Activated CD8-positive, alpha-beta T cell treated with anti-CD3 and anti-CD28 coated beads, Interleukin-2, amount 10 ng/mL, durations not matched to agents 7 days and 5 days (primary cell): ENCODE measurements at regions not wholly inside any gene's neighbourhood (a gene's known extent, or its start where the extent isn't known, plus 50 kb on each side); places are given as distances from the start of the nearest gene placed in this dataset.

Experiments
- ATAC-seq: fragments of 150-1000 bp; cut with Tn5 transposase; one replicate; pipeline ENCODE4 v1.10.0; 2021; ENCODE audit warnings: moderate library complexity
- CTCF ChIA-PET: fragments of 350-600 bp; sonication (Branson Sonifier 250); formaldehyde crosslinking; loops from one replicate; lab custom pipeline; 2021; ENCODE audit warnings: antibody characterized with exemption; lab: Charles Lee
- POLR2A ChIA-PET: fragments of 350-600 bp; sonication (Branson Sonifier 250); formaldehyde crosslinking; loops from one replicate; lab custom pipeline; 2021; ENCODE audit warnings: antibody characterized with exemption; lab: Charles Lee
- DNase-seq: peaks from one replicate; pipeline ENCODE4 v3.0.0-alpha.2; 2020
- H3K27ac Mint-ChIP-seq: one replicate; pipeline ENCODE4 v1.8.0; 2021; ENCODE audit warnings: mild to moderate bottlenecking, mixed read lengths
- H3K27me3 Mint-ChIP-seq: one replicate; pipeline ENCODE4 v1.8.0; 2021; ENCODE audit warnings: low read depth, mixed read lengths
- H3K36me3 Mint-ChIP-seq: one replicate; pipeline ENCODE4 v1.8.0; 2021; ENCODE audit warnings: low read depth, mixed read lengths
- H3K4me1 Mint-ChIP-seq: one replicate; pipeline ENCODE4 v1.8.0; 2021; ENCODE audit warnings: low read depth, mixed read lengths
- H3K4me3 Mint-ChIP-seq: one replicate; pipeline ENCODE4 v1.8.0; 2021; ENCODE audit warnings: mild to moderate bottlenecking, mixed read lengths
- H3K9me3 Mint-ChIP-seq: one replicate; pipeline ENCODE4 v1.8.0; 2022; ENCODE audit warnings: mixed read lengths; ENCODE audit not compliant: insufficient read depth

DNA sequence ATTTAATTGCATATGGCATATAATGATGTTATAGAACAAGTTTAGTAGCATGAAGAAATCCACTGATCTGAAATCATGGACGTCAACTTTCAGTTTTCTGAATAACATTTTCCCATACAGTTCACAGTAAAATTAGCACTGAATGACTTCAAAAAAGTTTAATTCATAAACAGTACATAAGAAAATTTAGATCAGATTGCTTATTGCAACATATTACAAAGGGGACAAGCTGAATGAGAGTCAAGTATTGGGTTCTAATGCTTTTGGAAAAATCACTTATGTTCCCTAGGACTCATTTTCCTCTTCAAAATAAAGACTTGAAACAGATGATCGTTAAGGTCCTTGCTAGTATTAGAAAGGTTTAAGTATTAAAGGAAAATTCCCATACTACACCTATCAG is 898.3 kb upstream of the INTU start:
- H3K4me1 Mint-ChIP-seq: no peaks in the 10 kb centered on the region
- ChIA-PET CTCF (no interaction called here), POLR2A (no interaction called here)
- DNase-seq: no peak
- no peak overlapping the region for H3K27ac Mint-ChIP-seq
- H3K27me3 Mint-ChIP-seq: no peaks in the 10 kb centered on the region
- ATAC-seq: no peak
- H3K4me3 Mint-ChIP-seq: no peak overlapping the region
- H3K36me3 Mint-ChIP-seq: no peaks in the 10 kb centered on the region
- no peaks in the 10 kb centered on the region for H3K9me3 Mint-ChIP-seq

GRCh38 chr4:126735294-126736132 is 897.2 kb upstream of the INTU start:
- ATAC-seq: no peak
- H3K4me3 Mint-ChIP-seq: no peak overlapping the region
- CTCF ChIA-PET: no interaction called here
- H3K4me1 Mint-ChIP-seq: no peaks in the 10 kb centered on the region
- no peaks in the 10 kb centered on the region for H3K9me3 Mint-ChIP-seq
- H3K36me3 Mint-ChIP-seq: no peaks in the 10 kb centered on the region
- DNase-seq: no peak
- no peak overlapping the region for H3K27ac Mint-ChIP-seq
- POLR2A ChIA-PET: no interaction called here
- H3K27me3 Mint-ChIP-seq: no peaks in the 10 kb centered on the region

GRCh38 chr4:126736133-126736518 is 896.6 kb upstream of the INTU start:
- DNase-seq (no peak), ATAC-seq (no peak)
- ChIA-PET CTCF (no interaction called here), POLR2A (no interaction called here)
- Mint-ChIP-seq H3K27ac (no peak overlapping the region), H3K4me3 (no peak overlapping the region), H3K27me3 (no peaks in the 10 kb centered on the region), H3K36me3 (no peaks in the 10 kb centered on the region), H3K4me1 (no peaks in the 10 kb centered on the region), H3K9me3 (no peaks in the 10 kb centered on the region)

GRCh38 chr4:126737899-126738526 is 894.7 kb upstream of the INTU start:
- H3K27ac Mint-ChIP-seq: no peak overlapping the region
- no peaks in the 10 kb centered on the region for H3K4me1 Mint-ChIP-seq
- ChIA-PET CTCF (no interaction called here), POLR2A (no interaction called here)
- DNase-seq (no peak), ATAC-seq (no peak)
- no peaks in the 10 kb centered on the region for H3K36me3 Mint-ChIP-seq
- no peak overlapping the region for H3K4me3 Mint-ChIP-seq
- H3K27me3 Mint-ChIP-seq: no peaks in the 10 kb centered on the region
- no peaks in the 10 kb centered on the region for H3K9me3 Mint-ChIP-seq

- H3K9me3 Mint-ChIP-seq: peaks cover 1% of the 10 kb centered on the region
- no peak overlapping the region for H3K4me3 Mint-ChIP-seq
- H3K36me3 Mint-ChIP-seq: no peaks in the 10 kb centered on the region
- no peaks in the 10 kb centered on the region for H3K27me3 Mint-ChIP-seq
- no peak overlapping the region for H3K27ac Mint-ChIP-seq
- ChIA-PET POLR2A (no interaction called here), CTCF (no interaction called here)
- ATAC-seq (no peak), DNase-seq (no peak)
- H3K4me1 Mint-ChIP-seq: no peaks in the 10 kb centered on the region
Measured at GRCh38 chr4:126738527-126738923, 894.2 kb upstream of the INTU start.

- no peak overlapping the region for H3K27ac Mint-ChIP-seq
- DNase-seq (no peak), ATAC-seq (no peak)
- H3K4me1 Mint-ChIP-seq: no peaks in the 10 kb centered on the region
- CTCF ChIA-PET: no interaction called here
- peaks cover 4% of the 10 kb centered on the region for H3K9me3 Mint-ChIP-seq
- POLR2A ChIA-PET: no interaction called here
- H3K36me3 Mint-ChIP-seq: no peaks in the 10 kb centered on the region
- no peaks in the 10 kb centered on the region for H3K27me3 Mint-ChIP-seq
- H3K4me3 Mint-ChIP-seq: no peak overlapping the region
Measured at GRCh38 chr4:126738926-126739325, 893.8 kb upstream of the INTU start.

GRCh38 chr4:126740687-126741086 is 892.1 kb upstream of the INTU start:
- DNase-seq: no peak
- Mint-ChIP-seq H3K27me3 (no peaks in the 10 kb centered on the region), H3K4me3 (no peak overlapping the region), H3K36me3 (no peaks in the 10 kb centered on the region), H3K27ac (no peak overlapping the region), H3K4me1 (no peaks in the 10 kb centered on the region), H3K9me3 (peaks cover 7% of the 10 kb centered on the region)
- ATAC-seq: no peak
- ChIA-PET POLR2A (no interaction called here), CTCF (no interaction called here)

GRCh38 chr4:126742048-126742447 is 890.7 kb upstream of the INTU start:
- DNase-seq (no peak), ATAC-seq (no peak)
- Mint-ChIP-seq H3K27ac (no peak overlapping the region), H3K4me1 (no peaks in the 10 kb centered on the region), H3K9me3 (peaks cover 7% of the 10 kb centered on the region), H3K4me3 (no peak overlapping the region), H3K27me3 (no peaks in the 10 kb centered on the region), H3K36me3 (no peaks in the 10 kb centered on the region)
- CTCF ChIA-PET: no interaction called here
- POLR2A ChIA-PET: no interaction called here

DNA sequence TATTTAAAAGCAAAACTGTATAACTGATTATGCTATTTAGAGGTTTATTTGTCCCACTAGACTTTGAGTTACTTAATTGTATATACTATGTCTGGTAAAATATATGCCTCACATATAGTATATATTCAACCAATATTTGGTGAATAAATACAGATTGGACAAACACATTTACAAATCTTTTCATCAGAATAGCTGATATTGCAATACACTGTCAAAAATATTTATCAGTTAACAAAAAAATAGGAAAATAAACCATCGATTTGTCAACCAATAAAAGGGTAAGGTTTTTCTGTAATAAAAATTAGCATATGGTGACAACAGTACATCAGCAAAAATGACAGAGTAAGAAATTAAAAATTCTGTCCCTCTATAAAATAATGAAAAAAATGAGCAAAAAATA is 889.9 kb upstream of the INTU start:
- ATAC-seq: no peak
- no peak overlapping the region for H3K4me3 Mint-ChIP-seq
- H3K9me3 Mint-ChIP-seq: peaks cover 7% of the 10 kb centered on the region
- no peaks in the 10 kb centered on the region for H3K27me3 Mint-ChIP-seq
- POLR2A ChIA-PET: no interaction called here
- DNase-seq: no peak
- CTCF ChIA-PET: no interaction called here
- H3K27ac Mint-ChIP-seq: no peak overlapping the region
- no peaks in the 10 kb centered on the region for H3K4me1 Mint-ChIP-seq
- H3K36me3 Mint-ChIP-seq: no peaks in the 10 kb centered on the region

- H3K36me3 Mint-ChIP-seq: no peaks in the 10 kb centered on the region
- CTCF ChIA-PET: no interaction called here
Measured at GRCh38 chr4:126748736-126749135, 884.0 kb upstream of the INTU start.

DNA sequence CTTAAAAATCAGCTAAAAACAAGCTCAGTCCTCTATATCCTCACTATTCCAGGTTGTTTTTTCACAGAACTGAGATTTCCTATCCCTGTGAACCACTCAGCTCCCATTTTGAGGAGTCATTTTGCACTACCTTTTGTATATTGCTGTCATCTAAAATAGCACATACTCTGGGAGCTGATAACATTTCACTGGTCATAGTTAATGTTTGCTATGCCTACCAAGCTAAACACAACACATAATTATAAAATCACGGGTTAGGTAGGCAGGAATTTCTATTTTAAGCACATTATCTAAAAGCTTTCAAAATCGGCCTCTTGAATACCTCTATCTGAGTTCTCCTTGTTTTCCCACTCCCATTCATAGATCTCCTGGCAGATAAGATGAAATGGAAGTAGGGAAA is 882.0 kb upstream of the INTU start:
- Mint-ChIP-seq H3K27ac (no peak overlapping the region), H3K27me3 (no peaks in the 10 kb centered on the region), H3K4me3 (no peak overlapping the region), H3K9me3 (no peaks in the 10 kb centered on the region), H3K4me1 (no peaks in the 10 kb centered on the region), H3K36me3 (no peaks in the 10 kb centered on the region)
- ATAC-seq (no peak), DNase-seq (no peak)
- POLR2A ChIA-PET: no interaction called here
- CTCF ChIA-PET: no interaction called here

More at GRCh38 chr4:126748736-126749135, 884.0 kb upstream of the INTU start:
- Mint-ChIP-seq H3K27me3 (no peaks in the 10 kb centered on the region), H3K27ac (no peak overlapping the region), H3K9me3 (peaks cover 4% of the 10 kb centered on the region), H3K4me3 (no peak overlapping the region), H3K4me1 (no peaks in the 10 kb centered on the region)
- POLR2A ChIA-PET: no interaction called here
- no peak for ATAC-seq
- no peak for DNase-seq

- no peak for ATAC-seq
- no peak overlapping the region for H3K27ac Mint-ChIP-seq
- H3K36me3 Mint-ChIP-seq: no peaks in the 10 kb centered on the region
- H3K27me3 Mint-ChIP-seq: no peaks in the 10 kb centered on the region
- POLR2A ChIA-PET: no interaction called here
- no peaks in the 10 kb centered on the region for H3K4me1 Mint-ChIP-seq
- CTCF ChIA-PET: no interaction called here
- no peaks in the 10 kb centered on the region for H3K9me3 Mint-ChIP-seq
- DNase-seq: no peak
- no peak overlapping the region for H3K4me3 Mint-ChIP-seq
Measured at GRCh38 chr4:126752126-126752525, 880.6 kb upstream of the INTU start.
